SK-N-SH treated with all-trans-retinoic acid at 6 μM for 48 hours (cell line): ENCODE measurements at regions not wholly inside any gene's neighbourhood (a gene's known extent, or its start where the extent isn't known, plus 50 kb on each side); places are given as distances from the start of the nearest gene placed in this dataset.
"Not testable (repeated sequence)": the region's sequence is repeated elsewhere in the genome, so short reads cannot be mapped to it uniquely, and the experiment has no call there.

Experiments used
- RARB ChIP-seq: fragments of 250-450 bp; sonication (Bioruptor Pico); IDR thresholded peaks from 2 replicates; pipeline ENCODE4 v1.8.0; 2021; ENCODE audit warnings: mild to moderate bottlenecking, moderate library complexity
- TCF4 ChIP-seq: fragments of 250-450 bp; sonication (Bioruptor Pico); IDR thresholded peaks from 2 replicates; pipeline ENCODE4 v1.8.0; 2021; ENCODE audit warnings: mild to moderate bottlenecking, moderate library complexity, borderline replicate concordance
- ZFP3 ChIP-seq: fragments of 250-450 bp; sonication (Bioruptor Pico); IDR thresholded peaks from 2 replicates; pipeline ENCODE4 v1.5.0; 2020; ENCODE audit warnings: mild to moderate bottlenecking, moderate library complexity
- ZNF565 ChIP-seq: fragments of 450-650 bp; formaldehyde crosslinking; conservative IDR thresholded peaks from 2 replicates; pipeline ENCODE4 v1.5.0; 2020; ENCODE audit warnings: low read depth, mild to moderate bottlenecking, moderate library complexity
- TF ChIP-seq, protein P1 (sequence below): fragments of 250-450 bp; sonication (Bioruptor Pico); IDR thresholded peaks from 2 replicates; pipeline ENCODE4 v1.8.0; 2020; ENCODE audit warnings: mild to moderate bottlenecking, moderate library complexity, borderline replicate concordance

DNA sequence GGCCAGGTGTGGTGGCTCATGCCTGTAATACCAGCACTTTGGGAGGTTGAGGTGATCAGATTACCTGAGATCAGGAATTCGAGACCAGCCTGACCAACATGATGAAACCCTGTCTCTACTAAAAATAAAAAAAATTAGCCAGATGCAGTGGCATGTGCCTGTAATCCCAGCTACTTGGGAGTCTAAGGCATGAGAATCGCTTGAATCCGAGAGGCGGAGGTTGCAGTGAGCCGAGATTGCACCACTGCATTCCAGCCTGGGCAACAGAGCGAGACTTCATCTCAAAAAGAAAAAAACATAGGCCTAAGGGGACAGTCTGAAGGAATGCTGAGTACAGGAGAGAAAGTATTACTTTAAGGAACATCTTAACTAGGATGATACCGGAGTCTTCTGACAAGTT is 650.6 kb upstream of the USP24 start:
- TF ChIP-seq, protein P1, sequence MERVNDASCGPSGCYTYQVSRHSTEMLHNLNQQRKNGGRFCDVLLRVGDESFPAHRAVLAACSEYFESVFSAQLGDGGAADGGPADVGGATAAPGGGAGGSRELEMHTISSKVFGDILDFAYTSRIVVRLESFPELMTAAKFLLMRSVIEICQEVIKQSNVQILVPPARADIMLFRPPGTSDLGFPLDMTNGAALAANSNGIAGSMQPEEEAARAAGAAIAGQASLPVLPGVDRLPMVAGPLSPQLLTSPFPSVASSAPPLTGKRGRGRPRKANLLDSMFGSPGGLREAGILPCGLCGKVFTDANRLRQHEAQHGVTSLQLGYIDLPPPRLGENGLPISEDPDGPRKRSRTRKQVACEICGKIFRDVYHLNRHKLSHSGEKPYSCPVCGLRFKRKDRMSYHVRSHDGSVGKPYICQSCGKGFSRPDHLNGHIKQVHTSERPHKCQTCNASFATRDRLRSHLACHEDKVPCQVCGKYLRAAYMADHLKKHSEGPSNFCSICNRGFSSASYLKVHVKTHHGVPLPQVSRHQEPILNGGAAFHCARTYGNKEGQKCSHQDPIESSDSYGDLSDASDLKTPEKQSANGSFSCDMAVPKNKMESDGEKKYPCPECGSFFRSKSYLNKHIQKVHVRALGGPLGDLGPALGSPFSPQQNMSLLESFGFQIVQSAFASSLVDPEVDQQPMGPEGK (CRISPR knock-in tag): not testable (repeated sequence)
- TF ChIP-seq RARB, ZNF565, TCF4, ZFP3 (CRISPR knock-in tag): not testable (repeated sequence)
